GM23338 (cell line): ENCODE measurements at regions not wholly inside any gene's neighbourhood (a gene's known extent, or its start where the extent isn't known, plus 50 kb on each side); places are given as distances from the start of the nearest gene placed in this dataset.

Experiments used
- ATAC-seq: fragments of 200-7000 bp; cut with Tn5 transposase; 3 replicates; pipeline ENCODE4 v1.9.1; 2020
- DNase-seq: peaks from one replicate; pipeline ENCODE4 v3.0.0-alpha.2; 2015; ENCODE audit warnings: low spot score
- H2AFZ ChIP-seq: fragments of 200-600 bp; sonication (generic); 2 replicates; pipeline ENCODE4 v1.8.0; 2016; ENCODE audit warnings: antibody characterized with exemption, mild to moderate bottlenecking, moderate library complexity
- H3F3A ChIP-seq: fragments of 200-600 bp; sonication (generic); replicated peaks from 2 replicates; pipeline ENCODE4 v1.8.0; 2017; ENCODE audit warnings: antibody characterized with exemption, mixed run types, low read depth
- H3K27ac ChIP-seq: fragments of 200-600 bp; sonication (generic); 2 replicates; pipeline ENCODE4 v1.6.1; 2016; ENCODE audit warnings: low read depth
- H3K27me3 ChIP-seq: fragments of 200-600 bp; sonication (generic); 2 replicates; pipeline ENCODE4 v1.8.0; 2016; ENCODE audit warnings: mild to moderate bottlenecking, mixed run types, moderate library complexity; ENCODE audit not compliant: insufficient read depth
- H3K36me3 ChIP-seq: fragments of 200-600 bp; sonication (generic); 2 replicates; pipeline ENCODE4 v1.8.0; 2016; ENCODE audit warnings: mild to moderate bottlenecking; ENCODE audit not compliant: insufficient read depth
- H3K4me1 ChIP-seq: fragments of 200-600 bp; sonication (generic); 2 replicates; pipeline ENCODE4 v1.8.0; 2016; ENCODE audit warnings: mild to moderate bottlenecking, moderate library complexity; ENCODE audit not compliant: insufficient read depth
- H3K4me2 ChIP-seq: fragments of 200-600 bp; sonication (generic); 2 replicates; pipeline ENCODE4 v1.7.1; 2017; ENCODE audit warnings: mixed run types
- H3K4me3 ChIP-seq: fragments of 200-600 bp; sonication (generic); 2 replicates; pipeline ENCODE4 v1.6.1; 2016; ENCODE audit warnings: mixed run types
- H3K79me2 ChIP-seq: fragments of 200-600 bp; sonication (generic); replicated peaks from 2 replicates; pipeline ENCODE4 v1.8.0; 2017; ENCODE audit warnings: mild to moderate bottlenecking; ENCODE audit not compliant: insufficient read depth
- H3K9me2 ChIP-seq: fragments of 200-600 bp; sonication (generic); 2 replicates; pipeline ENCODE4 v1.8.0; 2017; ENCODE audit not compliant: insufficient read depth
- H4K20me1 ChIP-seq: fragments of 200-600 bp; sonication (generic); replicated peaks from 2 replicates; pipeline ENCODE4 v1.8.0; 2017; ENCODE audit warnings: mild to moderate bottlenecking; ENCODE audit not compliant: insufficient read depth
- H3K27ac Mint-ChIP-seq: 2 replicates; pipeline ENCODE4 v1.8.0; 2020; ENCODE audit warnings: inconsistent platforms, mild to moderate bottlenecking, moderate library complexity, mixed read lengths
- H3K27me3 Mint-ChIP-seq: 3 replicates; pipeline ENCODE4 v1.8.0; 2022; ENCODE audit warnings: low read depth, mild to moderate bottlenecking, moderate library complexity, mixed read lengths, inconsistent platforms; ENCODE audit not compliant: insufficient read depth, poor library complexity
- H3K36me3 Mint-ChIP-seq: 3 replicates; pipeline ENCODE4 v1.8.0; 2021; ENCODE audit warnings: low read depth, mild to moderate bottlenecking, inconsistent platforms, moderate library complexity, mixed read lengths
- H3K4me1 Mint-ChIP-seq: 3 replicates; pipeline ENCODE4 v1.8.0; 2020; ENCODE audit warnings: mild to moderate bottlenecking, inconsistent platforms, mixed read lengths
- H3K4me3 Mint-ChIP-seq: 3 replicates; pipeline ENCODE4 v1.8.0; 2021; ENCODE audit warnings: moderate library complexity, mild to moderate bottlenecking, inconsistent platforms, mixed read lengths
- H3K9me3 Mint-ChIP-seq: 3 replicates; pipeline ENCODE4 v1.8.0; 2020; ENCODE audit warnings: moderate library complexity, mild to moderate bottlenecking, inconsistent platforms, mixed read lengths
- CREB1 ChIP-seq: fragments of 250-450 bp; sonication (Bioruptor Pico); IDR thresholded peaks from 2 replicates; pipeline ENCODE4 v1.5.0; 2020; ENCODE audit warnings: low read depth, mild to moderate bottlenecking, moderate library complexity
- CTCF ChIP-seq, 2 experiments: fragments of 200-600 bp in 1 of 2; sonication (generic) in 1 of 2; conservative IDR thresholded peaks; 2 replicates each; pipeline versions ENCODE4 v1.5.1 to v1.6.1; 2016 to 2017; ENCODE audit warnings: antibody characterized with exemption in 2 of 2, low read depth in 2 of 2, mild to moderate bottlenecking in 2 of 2, moderate library complexity in 1 of 2
- ETS1 ChIP-seq: IDR thresholded peaks from 2 replicates; pipeline ENCODE4 v1.6.1; 2016; ENCODE audit warnings: antibody characterized with exemption
- EZH2 ChIP-seq: fragments of 200-600 bp; sonication (generic); IDR thresholded peaks from one replicate; pipeline ENCODE4 v1.8.0; 2017; ENCODE audit warnings: antibody characterized with exemption, mild to moderate bottlenecking, low read depth; ENCODE audit not compliant: unreplicated experiment
- EZH2phosphoT487 ChIP-seq: fragments of 200-600 bp; sonication (generic); IDR thresholded peaks from one replicate; pipeline ENCODE4 v1.8.1; 2018; ENCODE audit warnings: antibody characterized with exemption; ENCODE audit not compliant: unreplicated experiment
- NANOG ChIP-seq: IDR thresholded peaks from 2 replicates; pipeline ENCODE4 v1.6.1; 2016; ENCODE audit warnings: antibody characterized with exemption, borderline replicate concordance
- POLR2AphosphoS5 ChIP-seq: IDR thresholded peaks from 2 replicates; pipeline ENCODE4 v1.6.1; 2016; ENCODE audit warnings: antibody characterized with exemption, low read depth
- REST ChIP-seq: IDR thresholded peaks from one replicate; pipeline ENCODE4 v1.6.1; 2018; ENCODE audit warnings: antibody characterized with exemption; ENCODE audit not compliant: unreplicated experiment
- ZNF114 ChIP-seq: fragments of 250-450 bp; sonication (Bioruptor Pico); IDR thresholded peaks from 2 replicates; pipeline ENCODE4 v1.5.0; 2020; ENCODE audit warnings: mild to moderate bottlenecking, moderate library complexity
- ZNF331 ChIP-seq: fragments of 250-450 bp; sonication (Bioruptor Pico); IDR thresholded peaks from 2 replicates; pipeline ENCODE4 v1.5.0; 2020; ENCODE audit warnings: low read depth, mild to moderate bottlenecking, moderate library complexity
- ZNF462 ChIP-seq: fragments of 250-450 bp; sonication (Bioruptor Pico); IDR thresholded peaks from 2 replicates; pipeline ENCODE4 v1.5.0; 2020; ENCODE audit warnings: mild to moderate bottlenecking, moderate library complexity

- no peaks in the 10 kb centered on the region for H4K20me1 ChIP-seq
- Mint-ChIP-seq H3K27ac (no peak overlapping the region), H3K9me3 (no peaks in the 10 kb centered on the region), H3K27me3 (no peaks in the 10 kb centered on the region), H3K4me3 (no peak overlapping the region), H3K4me1 (no peaks in the 10 kb centered on the region), H3K36me3 (no peaks in the 10 kb centered on the region)
- no peaks in the 10 kb centered on the region for H3K79me2 ChIP-seq
- DNase-seq (no peak), ATAC-seq (no peak)
- H2AFZ ChIP-seq = no peak overlapping the region
- H3K4me1 ChIP-seq = no peaks in the 10 kb centered on the region
- no peaks in the 10 kb centered on the region for H3K36me3 ChIP-seq
- no peaks in the 10 kb centered on the region for H3K9me2 ChIP-seq
- no peak overlapping the region for H3K27ac ChIP-seq
- H3K4me3 ChIP-seq = no peak overlapping the region
- TF ChIP-seq CTCF (conservative IDR thresholded peaks at IDR 0.05; ENCODE audit: low read depth in 2 of 2) = no peak
- TF ChIP-seq ETS1 = no peak
- no peak for TF ChIP-seq NANOG
- no peak for TF ChIP-seq EZH2phosphoT487
- no peak for TF ChIP-seq ZNF462 (CRISPR knock-in tag)
- TF ChIP-seq REST = no peak
- TF ChIP-seq ZNF331 (CRISPR knock-in tag) = no peak
- TF ChIP-seq POLR2AphosphoS5 = no peak
- no peak for TF ChIP-seq EZH2
- TF ChIP-seq CREB1 = no peak
- no peak for TF ChIP-seq ZNF114 (CRISPR knock-in tag)
- no peaks in the 10 kb centered on the region for H3K27me3 ChIP-seq
- H3F3A ChIP-seq = no peaks in the 10 kb centered on the region
- no peak overlapping the region for H3K4me2 ChIP-seq
Measured at GRCh38 chr20:12942123-12942522, 66.6 kb upstream of the SPTLC3 start.
